ENCODE measurements at regions not wholly inside any gene's neighbourhood (a gene's known extent, or its start where the extent isn't known, plus 50 kb on each side); places are given as distances from the start of the nearest gene placed in this dataset.

DNA sequence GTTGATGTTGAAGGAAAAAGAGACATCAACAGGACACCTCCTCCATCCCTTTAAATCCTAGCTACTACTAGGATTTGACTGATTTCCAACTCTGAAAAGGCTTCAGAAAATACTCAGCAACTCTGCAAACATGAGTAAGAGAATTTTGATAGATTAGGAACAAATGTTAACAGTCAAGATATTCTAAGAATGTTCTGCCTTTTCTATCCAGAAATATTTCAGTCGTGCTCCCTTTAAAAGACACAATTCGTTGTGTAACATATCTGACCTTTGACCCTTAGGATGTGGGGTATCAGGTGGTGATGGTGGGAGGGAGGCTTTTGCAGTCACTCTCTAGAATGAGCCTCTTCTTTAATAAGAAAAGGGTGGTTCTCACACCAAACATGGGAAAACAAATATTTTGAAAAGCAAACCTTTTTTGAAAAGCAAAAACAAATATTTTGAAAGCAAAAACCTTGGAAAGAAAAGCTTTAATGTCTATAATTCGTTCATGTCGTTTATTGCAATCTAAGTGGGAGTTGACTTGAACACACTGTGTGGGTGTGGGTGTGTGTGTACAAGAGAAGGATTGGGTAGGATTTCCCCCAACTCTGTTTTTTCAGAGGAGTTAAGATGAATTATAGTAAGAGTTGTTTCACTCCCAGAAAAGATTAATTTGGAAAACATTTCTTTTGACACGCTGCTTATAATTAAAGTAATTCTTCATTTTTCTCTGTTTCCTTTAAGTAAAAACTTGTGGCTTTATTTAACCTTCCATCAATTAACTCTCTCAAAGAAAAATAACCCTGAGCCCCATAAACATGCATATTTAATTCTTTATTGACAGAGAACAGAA is 152.8 kb downstream of the TMEM167A start:
- TF ChIP-seq CTCF (IDR thresholded peaks at IDR 0.05; ENCODE audit: borderline replicate concordance, extremely low read depth, low read length, poor library complexity, severe bottlenecking) (no peak), EZH2 (IDR thresholded peaks at IDR 0.05; ENCODE audit: borderline replicate concordance, low read depth, low read length, severe bottlenecking) (no peak)

Measured in DND-41 (cell line).